MCF 10A (cell line): ENCODE measurements at regions not wholly inside any gene's neighbourhood (a gene's known extent, or its start where the extent isn't known, plus 50 kb on each side); places are given as distances from the start of the nearest gene placed in this dataset.

Experiments used
- BruUV-seq: library from RNA; stranded (reverse); fragments of 400-500 nt; replicated peaks from 2 replicates; lab custom pipeline; 2021; lab: Mats Ljungman, UMichigan
- CTCF ChIA-PET: fragments of 300-600 bp; sonication (Branson Sonifier 250); formaldehyde crosslinking; extraction: SDS; loops from one replicate; lab custom pipeline; 2021; ENCODE audit warnings: antibody characterized with exemption, inconsistent platforms; lab: Yijun Ruan, JAX
- POLR2A ChIA-PET: fragments of 300-600, 350-650 bp; sonication (Branson Sonifier 250); formaldehyde crosslinking; extraction: SDS; loops from one replicate; lab custom pipeline; 2020; ENCODE audit warnings: antibody characterized with exemption, inconsistent platforms; lab: Yijun Ruan, JAX
- DNase-seq: peaks from one replicate; pipeline ENCODE4 v3.0.0-alpha.2; 2018; ENCODE audit not compliant: unreplicated experiment
- H3K27ac Mint-ChIP-seq: one replicate; pipeline ENCODE4 v1.8.0; 2022; ENCODE audit warnings: mild to moderate bottlenecking, low read depth, mixed read lengths; ENCODE audit not compliant: unreplicated experiment
- H3K27me3 Mint-ChIP-seq: one replicate; pipeline ENCODE4 v1.8.0; 2022; ENCODE audit warnings: mixed read lengths; ENCODE audit not compliant: insufficient read depth, unreplicated experiment
- H3K36me3 Mint-ChIP-seq: one replicate; pipeline ENCODE4 v1.8.0; 2022; ENCODE audit warnings: mild to moderate bottlenecking, moderate library complexity, mixed read lengths; ENCODE audit not compliant: insufficient read depth, unreplicated experiment
- H3K4me1 Mint-ChIP-seq: one replicate; pipeline ENCODE4 v1.8.0; 2022; ENCODE audit warnings: mixed read lengths; ENCODE audit not compliant: insufficient read depth, unreplicated experiment
- H3K4me3 Mint-ChIP-seq: one replicate; pipeline ENCODE4 v1.8.0; 2022; ENCODE audit warnings: mild to moderate bottlenecking, moderate library complexity, mixed read lengths; ENCODE audit not compliant: unreplicated experiment
- H3K9me3 Mint-ChIP-seq: one replicate; pipeline ENCODE4 v1.8.0; 2022; ENCODE audit warnings: mixed read lengths; ENCODE audit not compliant: unreplicated experiment
- CTCF ChIP-seq: fragments of 200-600 bp; IDR thresholded peaks from one replicate; pipeline ENCODE4 v1.8.0; 2022; ENCODE audit warnings: antibody characterized with exemption, mild to moderate bottlenecking; ENCODE audit not compliant: unreplicated experiment
- intact Hi-C: fragments of 100-400 bp; cut with micrococcal nuclease; formaldehyde crosslinking; loops from 2 replicates; pipeline ENCODE4 v1.14.1; 2022

GRCh38 chr9:7912037-7912535 lies 112.5 kb upstream of the DMAC1 start:
- no peak for DNase-seq
- ChIA-PET CTCF (no interaction called here), POLR2A (no interaction called here)
- no TSS peak for BruUV-seq
- H3K27me3 Mint-ChIP-seq, result no peaks in the 10 kb centered on the region
- peaks cover 14% of the 10 kb centered on the region for H3K9me3 Mint-ChIP-seq
- intact Hi-C loops, result no loop called here
- TF ChIP-seq CTCF, result no peak
- H3K36me3 Mint-ChIP-seq, result no peaks in the 10 kb centered on the region
- no peaks in the 10 kb centered on the region for H3K4me1 Mint-ChIP-seq
- H3K27ac Mint-ChIP-seq, result no peak overlapping the region
- no peak overlapping the region for H3K4me3 Mint-ChIP-seq

GRCh38 chr9:7910426-7911020 lies 110.9 kb upstream of the DMAC1 start:
- CTCF ChIA-PET, result interaction anchor here (0.6 to 0.7 kb wide), 2 partner anchors 12 to 77 kb away, joined by 3 to 4 read pairs; no protein-coding TSS in a partner anchor
- Mint-ChIP-seq H3K4me1 (no peaks in the 10 kb centered on the region), H3K27ac (no peak overlapping the region), H3K4me3 (no peak overlapping the region), H3K27me3 (no peaks in the 10 kb centered on the region), H3K9me3 (peaks cover 20% of the 10 kb centered on the region), H3K36me3 (no peaks in the 10 kb centered on the region)
- BruUV-seq, result no TSS peak
- DNase-seq, result no peak
- no peak for TF ChIP-seq CTCF
- intact Hi-C loops, result no loop called here
- POLR2A ChIA-PET, result no interaction called here

GRCh38 chr9:7909537-7909936 lies 110.0 kb upstream of the DMAC1 start:
- Mint-ChIP-seq H3K4me1 (no peaks in the 10 kb centered on the region), H3K27me3 (no peaks in the 10 kb centered on the region), H3K27ac (no peak overlapping the region), H3K9me3 (peaks cover 21% of the 10 kb centered on the region), H3K36me3 (no peaks in the 10 kb centered on the region), H3K4me3 (no peak overlapping the region)
- ChIA-PET CTCF (interaction anchor here (0.6 to 0.7 kb wide), 2 partner anchors 11 to 78 kb away, joined by 3 to 4 read pairs; no protein-coding TSS in a partner anchor), POLR2A (no interaction called here)
- no peak for DNase-seq
- intact Hi-C loops, result no loop called here
- BruUV-seq, result no TSS peak
- no peak for TF ChIP-seq CTCF

- Mint-ChIP-seq H3K9me3 (peaks cover 19% of the 10 kb centered on the region), H3K36me3 (no peaks in the 10 kb centered on the region), H3K27me3 (no peaks in the 10 kb centered on the region), H3K27ac (no peak overlapping the region), H3K4me3 (no peak overlapping the region), H3K4me1 (no peaks in the 10 kb centered on the region)
- CTCF ChIA-PET, result interaction anchor here (0.5 to 0.6 kb wide), 2 partner anchors 674 to 969 kb away, joined by 3 to 5 read pairs; no protein-coding TSS in a partner anchor
- POLR2A ChIA-PET, result interaction anchor here (0.6 kb wide), 1 partner anchor 56 kb away, joined by 4 read pairs; no protein-coding TSS in a partner anchor
- no peak for TF ChIP-seq CTCF
- BruUV-seq, result no TSS peak
- no peak for DNase-seq
- intact Hi-C loops, result no loop called here
Measured at GRCh38 chr9:7907551-7908337, 108.2 kb upstream of the DMAC1 start.
